Coronary artery (tissue), 2 donors: ENCODE measurements at regions not wholly inside any gene's neighbourhood (a gene's known extent, or its start where the extent isn't known, plus 50 kb on each side); places are given as distances from the start of the nearest gene placed in this dataset.

ENCODE experiments used
- DNase-seq: peaks from one replicate; pipeline ENCODE4 v3.0.0-alpha.2; 2017; ENCODE audit warnings: low spot score
- H3K27ac ChIP-seq, 2 donors: fragments of 200-600 bp; sonication (generic); one replicate each; pipeline ENCODE4 v1.5.1; 2016 to 2019
- H3K4me3 ChIP-seq: fragments of 200-600 bp; sonication (generic); 2 replicates; pipeline ENCODE4 v1.5.1; 2016; ENCODE audit warnings: mild to moderate bottlenecking, moderate library complexity
- TF ChIP-seq, protein P1 (sequence below): fragments of 200-600 bp; sonication (generic); IDR thresholded peaks from one replicate; pipeline ENCODE4 v1.5.1; 2019; ENCODE audit warnings: antibody characterized with exemption

DNA sequence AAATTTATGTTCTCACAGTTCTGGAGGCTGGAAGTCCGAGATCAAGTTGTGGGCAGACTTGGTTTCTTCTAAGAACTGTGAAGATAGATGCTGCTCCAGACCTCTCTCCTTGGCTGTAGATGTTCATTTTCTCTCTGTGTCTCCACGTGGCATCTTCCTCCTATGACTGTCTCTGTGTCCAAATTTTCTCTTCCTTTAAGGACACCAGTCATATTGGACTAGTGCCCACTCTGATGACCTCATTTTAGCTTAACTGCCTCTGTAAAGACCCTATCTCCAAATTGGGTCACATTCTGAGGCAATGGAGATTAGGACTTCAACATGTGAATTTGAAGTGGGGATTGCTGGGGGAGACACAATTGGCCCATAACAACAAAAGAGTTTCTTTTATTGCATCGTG is 125.3 kb upstream of the ETS2 start:
- no peak for DNase-seq
- peak overlapping the region in 1 of 2 donors; percentile 71 for H3K27ac ChIP-seq
- TF ChIP-seq, protein P1, sequence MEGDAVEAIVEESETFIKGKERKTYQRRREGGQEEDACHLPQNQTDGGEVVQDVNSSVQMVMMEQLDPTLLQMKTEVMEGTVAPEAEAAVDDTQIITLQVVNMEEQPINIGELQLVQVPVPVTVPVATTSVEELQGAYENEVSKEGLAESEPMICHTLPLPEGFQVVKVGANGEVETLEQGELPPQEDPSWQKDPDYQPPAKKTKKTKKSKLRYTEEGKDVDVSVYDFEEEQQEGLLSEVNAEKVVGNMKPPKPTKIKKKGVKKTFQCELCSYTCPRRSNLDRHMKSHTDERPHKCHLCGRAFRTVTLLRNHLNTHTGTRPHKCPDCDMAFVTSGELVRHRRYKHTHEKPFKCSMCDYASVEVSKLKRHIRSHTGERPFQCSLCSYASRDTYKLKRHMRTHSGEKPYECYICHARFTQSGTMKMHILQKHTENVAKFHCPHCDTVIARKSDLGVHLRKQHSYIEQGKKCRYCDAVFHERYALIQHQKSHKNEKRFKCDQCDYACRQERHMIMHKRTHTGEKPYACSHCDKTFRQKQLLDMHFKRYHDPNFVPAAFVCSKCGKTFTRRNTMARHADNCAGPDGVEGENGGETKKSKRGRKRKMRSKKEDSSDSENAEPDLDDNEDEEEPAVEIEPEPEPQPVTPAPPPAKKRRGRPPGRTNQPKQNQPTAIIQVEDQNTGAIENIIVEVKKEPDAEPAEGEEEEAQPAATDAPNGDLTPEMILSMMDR, result no peak
- H3K4me3 ChIP-seq, result no peak overlapping the region

DNA sequence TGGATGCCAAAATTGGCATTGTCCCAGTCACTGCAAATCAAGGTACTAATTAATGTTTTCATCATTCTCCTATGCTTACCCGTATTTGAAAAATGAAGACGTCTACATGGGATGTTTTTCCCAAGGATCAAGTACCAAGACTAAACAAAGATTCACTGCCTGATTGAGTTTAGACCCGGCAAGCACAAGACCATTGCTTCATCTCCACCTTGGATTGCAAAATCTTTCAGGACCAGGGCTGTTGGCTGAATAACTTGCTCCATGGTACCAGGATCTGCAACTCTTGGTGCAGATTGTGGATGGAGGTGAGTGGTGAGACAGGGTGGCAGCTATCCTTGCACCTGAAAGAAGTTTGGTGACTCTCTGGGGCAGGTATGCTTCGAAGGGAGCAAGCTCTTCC is 122.5 kb upstream of the ETS2 start:
- DNase-seq, result no peak
- TF ChIP-seq, protein P1, result no peak
- Histone ChIP-seq H3K4me3 (no peak overlapping the region), H3K27ac (no peak overlapping the region)

DNA sequence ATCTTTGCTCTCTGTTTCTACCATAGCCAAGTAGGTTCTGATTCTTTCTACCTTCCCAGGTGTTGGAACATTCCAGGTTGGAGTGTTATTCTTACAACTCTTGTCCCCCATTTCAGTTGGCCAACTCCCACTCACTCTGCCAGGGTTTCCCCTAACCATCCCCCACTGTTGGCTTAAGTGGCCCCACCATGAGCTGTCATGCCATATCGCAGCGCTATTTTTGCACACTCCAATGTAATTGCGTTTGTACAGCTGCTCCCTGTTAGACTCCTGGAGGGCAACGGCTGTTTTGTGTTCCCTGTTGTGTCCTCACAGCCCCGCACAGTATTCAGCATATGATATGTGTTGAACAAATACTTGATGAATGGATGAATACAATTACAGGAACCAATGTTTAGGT is 117.7 kb upstream of the ETS2 start:
- TF ChIP-seq, protein P1, result no peak
- DNase-seq, result no peak
- no peak overlapping the region for H3K4me3 ChIP-seq
- H3K27ac ChIP-seq, result no peak overlapping the region

DNA sequence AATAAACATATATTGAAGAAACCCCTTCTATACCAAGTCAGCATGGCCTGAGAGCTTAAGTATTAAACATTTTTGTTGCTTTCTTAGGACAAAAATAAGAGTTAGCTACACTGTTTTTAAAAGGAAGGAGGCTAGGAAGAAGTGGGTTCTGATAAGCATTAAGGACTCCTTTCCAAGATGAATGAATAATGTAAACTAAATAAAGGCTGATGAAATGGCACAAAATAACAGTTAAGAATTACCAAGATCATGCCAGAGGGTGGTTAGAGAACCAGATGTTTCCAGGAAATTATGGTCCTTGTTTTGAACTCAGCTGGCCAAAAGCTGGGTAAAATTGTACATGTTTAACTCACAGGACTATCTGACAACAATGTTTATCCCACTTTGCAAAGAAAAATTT is 114.1 kb upstream of the ETS2 start:
- Histone ChIP-seq H3K27ac (no peak overlapping the region), H3K4me3 (no peak overlapping the region)
- TF ChIP-seq, protein P1, result no peak
- DNase-seq, result no peak

DNA sequence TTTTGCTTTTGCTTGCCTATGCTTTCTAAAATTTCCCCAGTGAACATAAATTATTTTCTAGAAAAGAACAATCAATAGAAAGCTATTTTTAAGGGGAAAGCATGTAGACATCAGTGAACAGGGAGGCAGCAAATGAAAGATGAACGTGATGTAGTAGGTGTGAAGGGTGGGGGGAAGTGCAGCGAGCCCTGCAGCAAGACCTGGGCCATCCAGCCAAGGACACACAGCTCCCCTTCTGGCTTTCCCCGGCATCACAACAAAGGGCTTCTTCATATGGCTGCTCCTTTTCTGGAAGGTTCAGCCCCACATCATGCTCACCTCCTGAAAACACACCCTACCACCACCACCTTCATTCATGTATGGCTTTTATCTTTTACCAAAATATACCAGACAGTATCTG is 109.2 kb upstream of the ETS2 start:
- no peak for DNase-seq
- TF ChIP-seq, protein P1, result no peak
- Histone ChIP-seq H3K4me3 (no peak overlapping the region), H3K27ac (no peak overlapping the region)

DNA sequence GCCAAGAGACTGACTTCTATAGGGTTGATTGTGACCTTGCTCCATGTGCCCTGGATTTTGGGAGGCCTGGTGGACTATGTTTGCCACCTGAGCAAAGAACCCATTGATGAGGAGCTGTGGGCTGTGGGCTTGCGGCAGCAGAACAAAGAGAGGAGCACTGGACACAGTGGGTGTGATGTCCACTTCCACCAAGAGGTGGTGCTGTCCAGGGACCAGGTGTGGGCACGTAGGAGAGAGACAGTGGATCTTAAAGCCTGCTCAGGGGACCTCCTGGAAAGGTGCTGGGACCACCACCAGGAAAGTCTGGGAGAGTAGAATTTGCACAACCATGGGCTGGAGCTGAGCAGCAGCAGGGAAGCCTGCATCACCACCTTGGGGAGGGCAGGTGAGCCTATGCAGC is 106.7 kb upstream of the ETS2 start:
- Histone ChIP-seq H3K4me3 (no peak overlapping the region), H3K27ac (no peak overlapping the region)
- no peak for DNase-seq
- TF ChIP-seq, protein P1, result no peak

DNA sequence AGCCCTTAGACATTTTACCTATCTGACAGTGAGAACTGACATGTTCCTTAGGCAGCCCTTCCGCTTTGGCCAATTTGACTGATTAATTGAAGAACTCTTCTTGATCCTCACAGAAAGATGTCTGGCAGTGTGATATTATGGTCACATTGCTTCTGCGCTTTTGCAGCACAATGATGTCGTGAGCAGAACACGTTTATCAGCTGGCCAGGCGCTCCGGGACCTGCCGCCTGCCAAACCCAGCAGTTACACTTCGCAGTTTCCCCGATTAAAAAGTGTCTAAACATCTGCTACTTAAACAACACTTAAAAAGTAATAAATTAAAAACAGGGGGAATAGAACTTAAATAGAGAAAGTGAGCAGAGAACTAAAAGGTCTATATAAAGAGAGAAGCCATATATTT is 103.5 kb upstream of the ETS2 start:
- H3K27ac ChIP-seq, result no peak overlapping the region
- H3K4me3 ChIP-seq, result no peak overlapping the region
- no peak for DNase-seq
- TF ChIP-seq, protein P1, result no peak
